CD4-positive, alpha-beta T cell (primary cell): ENCODE measurements at regions not wholly inside any gene's neighbourhood (a gene's known extent, or its start where the extent isn't known, plus 50 kb on each side); places are given as distances from the start of the nearest gene placed in this dataset.

ENCODE experiments used
- ATAC-seq: fragments of 200-7000 bp; cut with Tn5 transposase; one replicate; pipeline ENCODE4 v1.10.0; 2022; ENCODE audit warnings: mild to moderate bottlenecking; ENCODE audit not compliant: poor library complexity
- CTCF ChIA-PET: fragments of 350-600 bp; sonication (Branson Sonifier 250); formaldehyde crosslinking; loops from one replicate; lab custom pipeline; 2021; ENCODE audit warnings: antibody characterized with exemption, inconsistent platforms; lab: Charles Lee
- POLR2A ChIA-PET: fragments of 350-600 bp; sonication (Branson Sonifier 250); formaldehyde crosslinking; loops from one replicate; lab custom pipeline; 2021; ENCODE audit warnings: antibody characterized with exemption, inconsistent platforms; lab: Charles Lee
- DNase-seq, 14 experiments: peaks; one replicate each; pipeline ENCODE4 v3.0.0-alpha.2; 2013 to 2020; ENCODE audit warnings: mixed read lengths in 2 of 14
- H3K27ac ChIP-seq, 2 donors: one replicate each; pipeline versions ENCODE4 v1.5.1 to v1.7.0; 2013; ENCODE audit warnings: low read length in 2 of 2, low read depth in 1 of 2, mild to moderate bottlenecking in 1 of 2
- H3K27me3 ChIP-seq, 2 experiments: 1 replicate in 1 of 2; 2 replicates in 1 of 2; pipeline versions ENCODE4 v1.6.1 to v1.7.0; 2013; ENCODE audit warnings: low read length in 2 of 2, control low read depth in 1 of 2, mild to moderate bottlenecking in 1 of 2, moderate library complexity in 1 of 2; ENCODE audit not compliant: insufficient read depth in 2 of 2, control insufficient read depth in 1 of 2
- H3K36me3 ChIP-seq: one replicate; pipeline ENCODE4 v1.6.1; 2013; ENCODE audit warnings: low read length, control low read depth; ENCODE audit not compliant: insufficient read depth
- H3K4me1 ChIP-seq: one replicate; pipeline ENCODE4 v1.6.1; 2013; ENCODE audit warnings: low read length, control low read depth; ENCODE audit not compliant: insufficient read depth
- H3K4me3 ChIP-seq: one replicate; pipeline ENCODE4 v1.5.1; 2013; ENCODE audit warnings: mild to moderate bottlenecking, low read length, moderate library complexity
- H3K9me3 ChIP-seq, 2 experiments: 1 replicate in 1 of 2; 2 replicates in 1 of 2; pipeline versions ENCODE4 v1.6.1 to v1.7.0; 2013; ENCODE audit warnings: low read length in 2 of 2, mild to moderate bottlenecking in 2 of 2, control low read depth in 1 of 2, moderate library complexity in 1 of 2; ENCODE audit not compliant: control insufficient read depth in 1 of 2, insufficient read depth in 1 of 2
- H3K27ac Mint-ChIP-seq: one replicate; pipeline ENCODE4 v1.8.0; 2020; ENCODE audit warnings: mixed read lengths
- H3K27me3 Mint-ChIP-seq: one replicate; pipeline ENCODE4 v1.8.0; 2021; ENCODE audit warnings: mixed read lengths
- H3K36me3 Mint-ChIP-seq: one replicate; pipeline ENCODE4 v1.8.0; 2021; ENCODE audit warnings: low read depth, mixed read lengths
- H3K4me1 Mint-ChIP-seq: one replicate; pipeline ENCODE4 v1.8.0; 2021; ENCODE audit warnings: low read depth, mixed read lengths
- H3K4me3 Mint-ChIP-seq: one replicate; pipeline ENCODE4 v1.8.0; 2020; ENCODE audit warnings: mild to moderate bottlenecking, mixed read lengths
- H3K9me3 Mint-ChIP-seq: one replicate; pipeline ENCODE4 v1.8.0; 2020; ENCODE audit warnings: mixed read lengths
- CTCF ChIP-seq: fragments of 200-600 bp; IDR thresholded peaks from one replicate; pipeline ENCODE4 v1.8.0; 2022; ENCODE audit warnings: antibody characterized with exemption, mild to moderate bottlenecking
- intact Hi-C, 2 experiments: fragments of 100-400 bp; cut with DNase I in 1 of 2; cut with micrococcal nuclease in 1 of 2; formaldehyde crosslinking; loops; one replicate each; pipeline versions ENCODE4 v1.15.1 to v1.9.0; 2023 to 2025; cut with DNase I, micrococcal nuclease

GRCh38 chr4:4783847-4784246 is 75.6 kb upstream of the MSX1 start:
- Mint-ChIP-seq H3K27ac (no peak overlapping the region), H3K27me3 (peaks cover 4% of the 10 kb centered on the region), H3K4me1 (no peaks in the 10 kb centered on the region), H3K4me3 (no peak overlapping the region), H3K36me3 (no peaks in the 10 kb centered on the region), H3K9me3 (peaks cover 7% of the 10 kb centered on the region)
- ATAC-seq, result no peak
- CTCF ChIA-PET, result no interaction called here
- no peaks in the 10 kb centered on the region for H3K27me3 ChIP-seq
- no peak overlapping the region for H3K4me3 ChIP-seq
- TF ChIP-seq CTCF, result no peak
- DNase-seq, result no peak
- POLR2A ChIA-PET, result no interaction called here
- H3K27ac ChIP-seq, result no peak overlapping the region
- no peaks in the 10 kb centered on the region for H3K36me3 ChIP-seq
- H3K9me3 ChIP-seq, result peaks cover 7 to 22% of the 10 kb centered on the region in 2 experiments
- H3K4me1 ChIP-seq, result no peaks in the 10 kb centered on the region
- intact Hi-C loops, result no loop called here

- H3K4me3 ChIP-seq, result no peak overlapping the region
- H3K36me3 Mint-ChIP-seq, result no peaks in the 10 kb centered on the region
- TF ChIP-seq CTCF, result no peak
- intact Hi-C loops, result no loop called here
- CTCF ChIA-PET, result no interaction called here
- H3K36me3 ChIP-seq, result no peaks in the 10 kb centered on the region
- no peaks in the 10 kb centered on the region for H3K4me1 Mint-ChIP-seq
- ATAC-seq, result no peak
- H3K27ac ChIP-seq, result no peak overlapping the region
- POLR2A ChIA-PET, result no interaction called here
- peaks cover 0 to 15% of the 10 kb centered on the region in 2 experiments for H3K9me3 ChIP-seq
- no peak overlapping the region for H3K27ac Mint-ChIP-seq
- no peak overlapping the region for H3K4me3 Mint-ChIP-seq
- peaks cover 12% of the 10 kb centered on the region for H3K27me3 Mint-ChIP-seq
- H3K4me1 ChIP-seq, result no peaks in the 10 kb centered on the region
- no peak for DNase-seq
- peaks cover 5% of the 10 kb centered on the region for H3K9me3 Mint-ChIP-seq
- no peaks in the 10 kb centered on the region for H3K27me3 ChIP-seq
Measured at GRCh38 chr4:4782969-4783368, 76.5 kb upstream of the MSX1 start.

GRCh38 chr4:4781936-4782707 is 77.3 kb upstream of the MSX1 start:
- Histone ChIP-seq H3K27me3 (no peaks in the 10 kb centered on the region), H3K27ac (no peak overlapping the region), H3K9me3 (peaks cover 0 to 16% of the 10 kb centered on the region in 2 experiments), H3K36me3 (no peaks in the 10 kb centered on the region), H3K4me3 (no peak overlapping the region), H3K4me1 (no peaks in the 10 kb centered on the region)
- no peaks in the 10 kb centered on the region for H3K9me3 Mint-ChIP-seq
- no peak overlapping the region for H3K27ac Mint-ChIP-seq
- ChIA-PET POLR2A (no interaction called here), CTCF (no interaction called here)
- ATAC-seq (no peak), DNase-seq (no peak)
- H3K27me3 Mint-ChIP-seq, result peaks cover 12% of the 10 kb centered on the region
- no peak overlapping the region for H3K4me3 Mint-ChIP-seq
- no peaks in the 10 kb centered on the region for H3K4me1 Mint-ChIP-seq
- no peak for TF ChIP-seq CTCF
- intact Hi-C loops, result no loop called here
- H3K36me3 Mint-ChIP-seq, result no peaks in the 10 kb centered on the region
